Thyroid gland (tissue), 4 donors: ENCODE measurements at regions not wholly inside any gene's neighbourhood (a gene's known extent, or its start where the extent isn't known, plus 50 kb on each side); places are given as distances from the start of the nearest gene placed in this dataset.

Experiments used
- POLR2A ChIP-seq, 2 donors: fragments of 450-650 bp; IDR thresholded peaks; one replicate each; pipeline ENCODE4 v1.6.1; 2017; ENCODE audit warnings: antibody characterized with exemption in 2 of 2, mild to moderate bottlenecking in 2 of 2, moderate library complexity in 1 of 2
- TF ChIP-seq, protein P1 (sequence below), 6 experiments: fragments of 200-600 bp in 3 of 6; fragments of 450-650 bp in 3 of 6; sonication (generic) in 3 of 6; IDR thresholded peaks; one replicate each; pipeline ENCODE4 v1.5.1; 2016 to 2019; ENCODE audit warnings: antibody characterized with exemption in 6 of 6, mild to moderate bottlenecking in 2 of 6, inconsistent platforms in 1 of 6, moderate library complexity in 1 of 6

DNA sequence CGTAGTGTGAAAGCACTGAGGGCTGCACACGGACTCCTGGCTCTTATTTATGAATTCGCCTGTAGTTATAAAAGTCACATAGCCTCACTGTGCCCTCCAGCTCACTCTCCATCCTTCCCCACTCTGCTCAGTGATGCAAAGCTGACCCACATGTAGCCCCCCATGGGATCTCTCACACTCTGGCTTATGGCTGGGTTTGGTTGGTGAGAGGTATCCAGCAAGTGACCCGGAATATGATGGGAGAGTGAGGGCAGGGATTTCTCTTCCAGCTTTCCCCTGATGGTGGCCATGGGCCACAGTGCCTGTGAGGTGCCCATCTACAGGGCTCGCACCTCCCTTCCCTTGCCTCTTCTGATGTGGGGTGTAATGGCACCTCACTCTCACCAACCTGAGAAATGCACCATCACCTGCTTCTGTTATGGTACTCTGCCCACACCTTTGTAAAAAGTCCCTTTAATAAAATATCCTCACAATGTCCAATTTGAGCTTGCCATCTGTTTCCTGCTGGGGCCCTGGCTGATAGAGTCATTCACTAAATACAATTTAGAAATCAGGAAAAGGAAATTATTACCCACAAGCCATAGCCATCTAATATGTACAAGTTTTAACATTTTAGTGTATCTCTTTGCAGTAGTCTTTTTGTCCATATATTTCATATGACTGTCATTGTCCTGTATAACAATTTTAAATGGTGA is 93.6 kb downstream of the SCN11A start:
- TF ChIP-seq, protein P1, sequence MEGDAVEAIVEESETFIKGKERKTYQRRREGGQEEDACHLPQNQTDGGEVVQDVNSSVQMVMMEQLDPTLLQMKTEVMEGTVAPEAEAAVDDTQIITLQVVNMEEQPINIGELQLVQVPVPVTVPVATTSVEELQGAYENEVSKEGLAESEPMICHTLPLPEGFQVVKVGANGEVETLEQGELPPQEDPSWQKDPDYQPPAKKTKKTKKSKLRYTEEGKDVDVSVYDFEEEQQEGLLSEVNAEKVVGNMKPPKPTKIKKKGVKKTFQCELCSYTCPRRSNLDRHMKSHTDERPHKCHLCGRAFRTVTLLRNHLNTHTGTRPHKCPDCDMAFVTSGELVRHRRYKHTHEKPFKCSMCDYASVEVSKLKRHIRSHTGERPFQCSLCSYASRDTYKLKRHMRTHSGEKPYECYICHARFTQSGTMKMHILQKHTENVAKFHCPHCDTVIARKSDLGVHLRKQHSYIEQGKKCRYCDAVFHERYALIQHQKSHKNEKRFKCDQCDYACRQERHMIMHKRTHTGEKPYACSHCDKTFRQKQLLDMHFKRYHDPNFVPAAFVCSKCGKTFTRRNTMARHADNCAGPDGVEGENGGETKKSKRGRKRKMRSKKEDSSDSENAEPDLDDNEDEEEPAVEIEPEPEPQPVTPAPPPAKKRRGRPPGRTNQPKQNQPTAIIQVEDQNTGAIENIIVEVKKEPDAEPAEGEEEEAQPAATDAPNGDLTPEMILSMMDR (IDR thresholded peaks at IDR 0.05), result no peak
- TF ChIP-seq POLR2A (IDR thresholded peaks at IDR 0.05), result no peak
